ENCODE measurements at regions not wholly inside any gene's neighbourhood (a gene's known extent, or its start where the extent isn't known, plus 50 kb on each side); places are given as distances from the start of the nearest gene placed in this dataset.
A peak's percentile ranks its signal among the peaks of the same experiment; 100 is the strongest.
"Not testable (repeated sequence)": the region's sequence is repeated elsewhere in the genome, so short reads cannot be mapped to it uniquely, and the experiment has no call there.

GRCh38 chr4:28278676-28279075 is 1418.0 kb downstream of the STIM2 start:
- no peak for TF ChIP-seq CTCF (IDR thresholded peaks at IDR 0.05; ENCODE audit: control insufficient read depth, extremely low read depth, insufficient read depth)

GRCh38 chr4:28279249-28279648 is 1418.6 kb downstream of the STIM2 start:
- no peak for TF ChIP-seq CTCF (IDR thresholded peaks at IDR 0.05; ENCODE audit: control insufficient read depth, extremely low read depth, insufficient read depth)
- no peak for DNase-seq (ENCODE audit: low read depth)
- H3K4me3 ChIP-seq (ENCODE audit: low read depth, low read length): no peak overlapping the region

More at GRCh38 chr4:28278676-28279075, 1418.0 kb downstream of the STIM2 start:
- no peak overlapping the region for H3K4me3 ChIP-seq (ENCODE audit: low read depth, low read length)
- no peak for DNase-seq (ENCODE audit: low read depth)

GRCh38 chr4:28286266-28286665 is 1425.6 kb downstream of the STIM2 start:
- not testable (repeated sequence) for DNase-seq (ENCODE audit: low read depth); H3K4me3 ChIP-seq (ENCODE audit: low read depth, low read length)

GRCh38 chr4:28287831-28288233 is 1427.2 kb downstream of the STIM2 start:
- no peak overlapping the region for H3K4me3 ChIP-seq (ENCODE audit: low read depth, low read length)
- no peak for TF ChIP-seq CTCF (IDR thresholded peaks at IDR 0.05; ENCODE audit: control insufficient read depth, extremely low read depth, insufficient read depth)
- DNase-seq (ENCODE audit: low read depth): no peak

GRCh38 chr4:28296239-28296638 is 1435.6 kb downstream of the STIM2 start:
- DNase-seq (ENCODE audit: low read depth): no peak
- TF ChIP-seq CTCF (IDR thresholded peaks at IDR 0.05; ENCODE audit: control insufficient read depth, extremely low read depth, insufficient read depth): no peak
- no peak overlapping the region for H3K4me3 ChIP-seq (ENCODE audit: low read depth, low read length)

GRCh38 chr4:28310926-28311325 is 1450.3 kb downstream of the STIM2 start:
- no peak for TF ChIP-seq CTCF (IDR thresholded peaks at IDR 0.05; ENCODE audit: control insufficient read depth, extremely low read depth, insufficient read depth)
- H3K4me3 ChIP-seq (ENCODE audit: low read depth, low read length): no peak overlapping the region
- DNase-seq (ENCODE audit: low read depth): no peak

- not testable (repeated sequence) for H3K4me3 ChIP-seq (ENCODE audit: low read depth, low read length)
These were observed 1451.9 kb downstream of the STIM2 start for GRCh38 chr4:28312497-28312896.

GRCh38 chr4:28313729-28314713 is 1453.4 kb downstream of the STIM2 start:
- no peak overlapping the region for H3K4me3 ChIP-seq (ENCODE audit: low read depth, low read length)
- DNase-seq (ENCODE audit: low read depth): peak; percentile 98
- TF ChIP-seq CTCF (IDR thresholded peaks at IDR 0.05; ENCODE audit: control insufficient read depth, extremely low read depth, insufficient read depth): no peak

More at GRCh38 chr4:28312497-28312896, 1451.9 kb downstream of the STIM2 start:
- DNase-seq (ENCODE audit: low read depth): not testable (repeated sequence)

Data from LNCaP clone FGC (cell line).